ENCODE measurements at regions not wholly inside any gene's neighbourhood (a gene's known extent, or its start where the extent isn't known, plus 50 kb on each side); places are given as distances from the start of the nearest gene placed in this dataset.

DNA sequence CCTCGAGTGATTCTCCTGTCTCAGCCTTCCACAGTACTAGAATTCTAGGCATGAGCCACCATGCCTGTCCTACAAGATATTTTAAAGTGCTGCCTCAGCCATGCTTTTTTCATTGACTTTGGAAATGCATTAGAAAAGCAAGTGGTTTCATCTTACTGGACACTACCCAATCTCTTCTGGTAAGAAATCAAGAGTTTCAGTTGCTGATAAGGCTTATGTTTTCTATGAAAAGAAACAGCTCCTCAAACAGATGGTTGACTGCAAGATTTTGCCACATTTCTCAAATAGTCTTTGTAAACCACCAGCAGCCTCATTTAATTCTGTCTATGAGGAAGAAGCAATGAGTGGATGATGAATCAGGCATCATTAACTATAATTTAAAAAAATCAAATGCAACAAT lies 264.5 kb upstream of the LRP1B start:
- TF ChIP-seq FOXA1 (IDR thresholded peaks at IDR 0.05) (no peak), SUZ12 (IDR thresholded peaks at IDR 0.05) (no peak), LEF1 (IDR thresholded peaks at IDR 0.05; ENCODE audit: borderline replicate concordance) (no peak), CTBP1 (IDR thresholded peaks at IDR 0.05; ENCODE audit: borderline replicate concordance) (no peak), ARNT (IDR thresholded peaks at IDR 0.05) (no peak), SP1 (IDR thresholded peaks at IDR 0.05) (no peak)
